ENCODE measurements at regions not wholly inside any gene's neighbourhood (a gene's known extent, or its start where the extent isn't known, plus 50 kb on each side); places are given as distances from the start of the nearest gene placed in this dataset.

GRCh38 chr5:104736073-104736472, 1173.5 kb upstream of the NUDT12 start:
- Mint-ChIP-seq H3K9me3 (peaks cover 6% of the 10 kb centered on the region), H3K36me3 (ENCODE audit: insufficient read depth) (no peaks in the 10 kb centered on the region), H3K4me3 (no peak overlapping the region), H3K4me1 (ENCODE audit: low read depth) (no peaks in the 10 kb centered on the region), H3K27me3 (ENCODE audit: low read depth) (no peaks in the 10 kb centered on the region)
- no peak for DNase-seq
- ATAC-seq = no peak

DNA sequence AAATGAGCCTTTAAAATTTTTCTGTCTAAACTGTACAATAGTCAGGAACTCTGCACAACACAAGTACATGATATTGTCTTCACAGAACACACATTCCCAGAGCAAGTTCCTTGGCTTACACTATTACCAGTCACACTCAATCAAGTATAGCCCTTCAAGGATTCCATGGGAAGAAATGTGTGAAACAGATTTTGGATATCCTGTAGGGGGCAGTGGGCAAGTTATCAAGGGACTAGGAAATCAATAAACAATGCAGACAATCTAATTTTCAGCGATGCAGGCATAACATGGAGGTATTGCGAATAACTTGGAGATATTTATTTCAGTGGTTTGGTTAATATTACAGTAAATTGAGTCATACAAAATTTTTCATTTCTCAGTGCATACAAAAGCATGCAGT, 1171.5 kb upstream of the NUDT12 start:
- H3K36me3 Mint-ChIP-seq (ENCODE audit: insufficient read depth) = no peaks in the 10 kb centered on the region
- DNase-seq (no peak), ATAC-seq (no peak)
- no peak overlapping the region for H3K4me3 Mint-ChIP-seq
- no peaks in the 10 kb centered on the region for H3K27me3 Mint-ChIP-seq (ENCODE audit: low read depth)
- H3K4me1 Mint-ChIP-seq (ENCODE audit: low read depth) = no peaks in the 10 kb centered on the region
- H3K9me3 Mint-ChIP-seq = peaks cover 14% of the 10 kb centered on the region

GRCh38 chr5:104733063-104733669, 1170.6 kb upstream of the NUDT12 start:
- DNase-seq = no peak
- Mint-ChIP-seq H3K4me1 (ENCODE audit: low read depth) (no peaks in the 10 kb centered on the region), H3K9me3 (peaks cover 14% of the 10 kb centered on the region), H3K27me3 (ENCODE audit: low read depth) (no peaks in the 10 kb centered on the region), H3K36me3 (ENCODE audit: insufficient read depth) (no peaks in the 10 kb centered on the region), H3K4me3 (no peak overlapping the region)
- no peak for ATAC-seq

GRCh38 chr5:104731331-104731730, 1168.7 kb upstream of the NUDT12 start:
- Mint-ChIP-seq H3K4me3 (no peak overlapping the region), H3K4me1 (ENCODE audit: low read depth) (no peaks in the 10 kb centered on the region), H3K36me3 (ENCODE audit: insufficient read depth) (no peaks in the 10 kb centered on the region), H3K27me3 (ENCODE audit: low read depth) (no peaks in the 10 kb centered on the region), H3K9me3 (peaks cover 14% of the 10 kb centered on the region)
- DNase-seq = no peak
- ATAC-seq = no peak

DNA sequence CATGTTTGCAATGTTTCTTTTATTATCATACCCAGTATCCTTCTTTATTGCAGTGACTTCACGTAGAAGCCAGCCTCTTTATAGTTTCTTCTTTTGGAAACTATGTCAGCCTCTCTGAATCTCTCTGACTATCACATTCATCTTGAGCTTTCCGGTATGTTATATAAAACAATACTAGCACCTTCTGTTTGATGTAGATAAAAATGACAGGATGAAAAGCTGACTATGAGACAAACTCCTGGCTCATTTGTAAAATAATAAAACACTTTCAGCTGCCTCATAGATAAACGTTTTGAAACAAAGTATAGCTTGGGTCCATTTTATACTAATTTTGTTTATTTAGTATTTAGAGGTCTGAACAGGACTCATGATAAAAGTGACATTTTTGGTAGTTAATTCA, 1145.4 kb upstream of the NUDT12 start:
- no peak for DNase-seq
- H3K4me3 Mint-ChIP-seq = no peak overlapping the region
- H3K9me3 Mint-ChIP-seq = peaks cover 12% of the 10 kb centered on the region
- no peaks in the 10 kb centered on the region for H3K4me1 Mint-ChIP-seq (ENCODE audit: low read depth)
- H3K27me3 Mint-ChIP-seq (ENCODE audit: low read depth) = no peaks in the 10 kb centered on the region
- H3K36me3 Mint-ChIP-seq (ENCODE audit: insufficient read depth) = no peaks in the 10 kb centered on the region
- ATAC-seq = no peak

- Mint-ChIP-seq H3K27me3 (ENCODE audit: low read depth) (no peaks in the 10 kb centered on the region), H3K4me1 (ENCODE audit: low read depth) (no peaks in the 10 kb centered on the region), H3K4me3 (no peak overlapping the region), H3K36me3 (ENCODE audit: insufficient read depth) (no peaks in the 10 kb centered on the region), H3K9me3 (peaks cover 3% of the 10 kb centered on the region)
- ATAC-seq (no peak), DNase-seq (no peak)
Observed at GRCh38 chr5:104706600-104706999, 1144.0 kb upstream of the NUDT12 start.

- Mint-ChIP-seq H3K36me3 (ENCODE audit: insufficient read depth) (no peaks in the 10 kb centered on the region), H3K9me3 (peaks cover 19% of the 10 kb centered on the region), H3K4me1 (ENCODE audit: low read depth) (no peaks in the 10 kb centered on the region), H3K4me3 (no peak overlapping the region), H3K27me3 (ENCODE audit: low read depth) (no peaks in the 10 kb centered on the region)
- ATAC-seq (no peak), DNase-seq (no peak)
Observed at GRCh38 chr5:104702212-104702611, 1139.6 kb upstream of the NUDT12 start.

DNA sequence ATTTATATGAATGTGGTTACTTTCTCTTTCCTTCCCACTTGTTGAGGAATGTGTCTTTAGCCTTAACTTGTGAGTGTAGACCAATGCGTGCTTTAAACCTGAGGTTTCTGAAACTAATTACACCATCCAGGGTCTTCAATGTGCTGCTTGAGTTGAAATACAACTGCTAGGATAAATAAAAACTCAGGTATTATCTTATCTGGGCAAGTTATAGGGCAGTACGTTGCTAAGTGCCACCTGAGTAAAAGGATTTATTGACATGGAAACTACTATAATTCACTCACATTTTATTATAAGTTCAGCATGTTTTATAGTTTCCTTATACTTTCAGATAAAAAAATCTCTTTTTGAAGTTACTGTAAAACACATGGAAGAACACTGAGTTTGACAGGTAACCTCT, 1136.8 kb upstream of the NUDT12 start:
- Mint-ChIP-seq H3K4me3 (no peak overlapping the region), H3K9me3 (peaks cover 20% of the 10 kb centered on the region), H3K36me3 (ENCODE audit: insufficient read depth) (no peaks in the 10 kb centered on the region), H3K27me3 (ENCODE audit: low read depth) (no peaks in the 10 kb centered on the region), H3K4me1 (ENCODE audit: low read depth) (no peaks in the 10 kb centered on the region)
- no peak for DNase-seq
- no peak for ATAC-seq

DNA sequence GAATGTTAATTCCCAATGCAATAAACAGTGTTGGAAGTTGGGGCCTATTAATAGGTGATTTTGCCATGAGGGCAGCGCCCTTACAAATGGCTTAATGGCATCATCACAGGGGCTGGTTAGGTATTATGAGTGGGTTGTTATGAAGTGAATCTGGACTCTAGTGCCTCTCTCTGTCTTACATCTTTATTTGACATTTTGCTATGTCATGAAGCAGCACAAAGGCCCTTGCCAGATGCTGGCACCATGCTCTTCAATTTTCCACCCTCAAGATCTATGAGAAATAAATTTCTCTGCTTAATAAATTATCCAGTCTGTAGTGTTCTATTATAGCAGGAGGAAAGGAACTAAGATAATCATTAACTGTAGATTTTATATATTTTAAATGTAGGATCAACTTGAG, 1098.7 kb upstream of the NUDT12 start:
- Mint-ChIP-seq H3K27me3 (ENCODE audit: low read depth) (no peaks in the 10 kb centered on the region), H3K4me3 (no peak overlapping the region), H3K36me3 (ENCODE audit: insufficient read depth) (no peaks in the 10 kb centered on the region), H3K4me1 (ENCODE audit: low read depth) (no peaks in the 10 kb centered on the region), H3K9me3 (peaks cover 9% of the 10 kb centered on the region)
- DNase-seq (no peak), ATAC-seq (no peak)

- no peak overlapping the region for H3K4me3 Mint-ChIP-seq
- H3K9me3 Mint-ChIP-seq = peaks cover 17% of the 10 kb centered on the region
- H3K36me3 Mint-ChIP-seq (ENCODE audit: insufficient read depth) = no peaks in the 10 kb centered on the region
- ATAC-seq = no peak
- DNase-seq = no peak
- H3K27me3 Mint-ChIP-seq (ENCODE audit: low read depth) = no peaks in the 10 kb centered on the region
- H3K4me1 Mint-ChIP-seq (ENCODE audit: low read depth) = no peaks in the 10 kb centered on the region
Observed at GRCh38 chr5:104659497-104659896, 1096.9 kb upstream of the NUDT12 start.

GRCh38 chr5:104652271-104652861, 1089.8 kb upstream of the NUDT12 start:
- DNase-seq = no peak
- ATAC-seq = no peak
- no peaks in the 10 kb centered on the region for H3K4me1 Mint-ChIP-seq (ENCODE audit: low read depth)
- peaks cover 17% of the 10 kb centered on the region for H3K9me3 Mint-ChIP-seq
- no peak overlapping the region for H3K4me3 Mint-ChIP-seq
- H3K27me3 Mint-ChIP-seq (ENCODE audit: low read depth) = no peaks in the 10 kb centered on the region
- H3K36me3 Mint-ChIP-seq (ENCODE audit: insufficient read depth) = no peaks in the 10 kb centered on the region

- Mint-ChIP-seq H3K4me1 (ENCODE audit: low read depth) (no peaks in the 10 kb centered on the region), H3K36me3 (ENCODE audit: insufficient read depth) (no peaks in the 10 kb centered on the region), H3K9me3 (peaks cover 8% of the 10 kb centered on the region), H3K4me3 (no peak overlapping the region), H3K27me3 (ENCODE audit: low read depth) (no peaks in the 10 kb centered on the region)
- ATAC-seq (no peak), DNase-seq (no peak)
Observed at GRCh38 chr5:104650313-104651055, 1087.9 kb upstream of the NUDT12 start.

DNA sequence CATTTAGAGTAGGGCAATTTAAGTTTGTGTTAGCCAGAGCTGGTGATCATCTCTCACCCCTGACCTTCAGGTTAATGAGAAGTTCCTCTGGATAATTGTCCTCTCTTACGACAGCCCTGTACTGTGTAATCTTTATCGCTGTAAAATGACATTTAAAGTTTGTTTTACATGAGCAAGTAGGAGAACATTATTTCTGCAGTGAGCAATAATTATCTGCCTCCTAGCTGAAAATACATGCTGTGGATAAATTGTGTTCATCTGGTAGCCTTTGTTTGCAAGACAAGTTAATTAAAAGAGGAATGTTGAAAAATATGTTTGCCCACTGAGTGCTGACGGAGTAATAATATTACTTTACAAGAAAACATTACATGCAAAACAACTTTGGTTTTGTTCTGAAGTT, 1083.8 kb upstream of the NUDT12 start:
- H3K36me3 Mint-ChIP-seq (ENCODE audit: insufficient read depth) = no peaks in the 10 kb centered on the region
- no peak overlapping the region for H3K4me3 Mint-ChIP-seq
- ATAC-seq (no peak), DNase-seq (no peak)
- H3K27me3 Mint-ChIP-seq (ENCODE audit: low read depth) = no peaks in the 10 kb centered on the region
- H3K4me1 Mint-ChIP-seq (ENCODE audit: low read depth) = no peaks in the 10 kb centered on the region
- H3K9me3 Mint-ChIP-seq = peaks cover 3% of the 10 kb centered on the region

DNA sequence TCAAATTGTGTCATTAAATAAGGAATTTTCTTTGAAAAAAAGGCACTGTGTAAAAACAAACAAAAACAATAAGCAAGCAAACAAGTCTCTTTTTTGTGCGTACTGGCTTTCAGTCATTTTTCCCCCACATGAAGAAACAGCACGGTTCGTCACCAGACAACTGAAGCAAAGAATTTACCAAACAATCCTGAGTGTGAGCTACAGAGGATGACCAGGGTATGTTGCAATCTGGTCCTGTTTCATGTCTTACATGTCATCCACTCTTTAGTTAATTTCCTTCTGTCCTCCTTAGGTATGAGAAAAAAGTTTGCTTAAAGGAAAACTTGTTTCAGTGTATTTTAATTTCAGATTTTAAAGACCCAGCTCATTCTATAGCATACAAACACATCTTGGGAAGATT, 1080.7 kb upstream of the NUDT12 start:
- no peaks in the 10 kb centered on the region for H3K4me1 Mint-ChIP-seq (ENCODE audit: low read depth)
- DNase-seq = no peak
- H3K9me3 Mint-ChIP-seq = no peaks in the 10 kb centered on the region
- no peaks in the 10 kb centered on the region for H3K27me3 Mint-ChIP-seq (ENCODE audit: low read depth)
- H3K36me3 Mint-ChIP-seq (ENCODE audit: insufficient read depth) = no peaks in the 10 kb centered on the region
- no peak for ATAC-seq
- H3K4me3 Mint-ChIP-seq = no peak overlapping the region

DNA sequence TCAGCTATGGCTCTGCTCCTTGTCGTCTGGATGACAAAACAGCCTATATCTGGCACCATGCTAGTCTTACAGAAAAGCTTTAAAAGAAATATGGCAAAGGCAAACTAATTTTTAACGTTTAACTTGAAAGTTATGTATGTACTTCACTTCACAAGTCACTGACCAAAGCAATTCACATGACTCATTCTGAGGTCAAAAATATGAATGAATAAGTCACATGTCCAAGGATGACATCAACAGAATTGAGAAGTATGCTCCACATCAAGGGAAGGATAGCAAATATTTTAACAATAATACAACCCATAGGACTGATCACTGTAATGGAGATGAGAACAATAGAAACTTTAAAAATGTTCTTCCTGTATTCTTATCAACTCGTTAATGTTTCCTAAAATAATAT, 1072.6 kb upstream of the NUDT12 start:
- Mint-ChIP-seq H3K27me3 (ENCODE audit: low read depth) (no peaks in the 10 kb centered on the region), H3K36me3 (ENCODE audit: insufficient read depth) (no peaks in the 10 kb centered on the region), H3K4me1 (ENCODE audit: low read depth) (no peaks in the 10 kb centered on the region)

More for the DNA sequence above, 1072.6 kb upstream of the NUDT12 start:
- Mint-ChIP-seq H3K4me3 (no peak overlapping the region), H3K9me3 (peaks cover 7% of the 10 kb centered on the region)
- no peak for ATAC-seq
- no peak for DNase-seq
